K562 (cell line): ENCODE measurements at regions not wholly inside any gene's neighbourhood (a gene's known extent, or its start where the extent isn't known, plus 50 kb on each side); places are given as distances from the start of the nearest gene placed in this dataset.

ENCODE experiments used
- ARID2 ChIP-seq: fragments of 450-650 bp; IDR thresholded peaks from 2 replicates; pipeline ENCODE4 v1.6.1; 2017; ENCODE audit warnings: antibody characterized with exemption, mild to moderate bottlenecking
- CHD2 ChIP-seq: IDR thresholded peaks from 2 replicates; pipeline ENCODE4 v1.6.1; 2011; ENCODE audit warnings: low read depth, low read length
- CTCF ChIP-seq, 3 experiments: IDR thresholded peaks in 2 of 3; conservative IDR thresholded peaks in 1 of 3; 2 replicates each; pipeline ENCODE4 v1.5.1; 2011 to 2012; ENCODE audit warnings: low read length in 3 of 3, mild to moderate bottlenecking in 3 of 3, control low read depth in 2 of 3, improper control_type of control experiment in 1 of 3, inconsistent platforms in 1 of 3, low read depth in 1 of 3, mixed read lengths in 1 of 3, moderate library complexity in 1 of 3; ENCODE audit not compliant: insufficient read depth in 2 of 3

GRCh38 chr7:17038160-17038782 lies 156.5 kb upstream of the AGR3 start:
- TF ChIP-seq CHD2, result no peak
- TF ChIP-seq ARID2, result no peak
- TF ChIP-seq CTCF (IDR thresholded peaks at IDR 0.05 in 2 of 3, conservative IDR thresholded peaks at IDR 0.05 in 1 of 3; ENCODE audit: insufficient read depth in 2 of 3, low read depth in 1 of 3, low read length in 3 of 3), result no peak
